Body of pancreas (tissue), 4 donors: ENCODE measurements at regions not wholly inside any gene's neighbourhood (a gene's known extent, or its start where the extent isn't known, plus 50 kb on each side); places are given as distances from the start of the nearest gene placed in this dataset.

Experiments
- CTCF ChIP-seq, 7 experiments: fragments of 450-650 bp in 4 of 7; fragments of 200-600 bp in 3 of 7; sonication (generic) in 3 of 7; IDR thresholded peaks; one replicate each; pipeline ENCODE4 v1.5.1; 2016 to 2019; ENCODE audit warnings: antibody characterized with exemption in 7 of 7
- POLR2A ChIP-seq, 3 donors: fragments of 450-650 bp; IDR thresholded peaks; one replicate each; pipeline ENCODE4 v1.6.1; 2016; ENCODE audit warnings: antibody characterized with exemption in 3 of 3, mild to moderate bottlenecking in 2 of 3

- TF ChIP-seq POLR2A (IDR thresholded peaks at IDR 0.05) (no peak), CTCF (IDR thresholded peaks at IDR 0.05) (peak in 1 of 7 experiments; percentile 7)
These were observed 487.6 kb downstream of the METTL4 start for GRCh38 chr18:2083691-2084090.
